HPDE6-E6E7 (cell line): ENCODE measurements at regions not wholly inside any gene's neighbourhood (a gene's known extent, or its start where the extent isn't known, plus 50 kb on each side); places are given as distances from the start of the nearest gene placed in this dataset.

Experiments
- DNase-seq: peaks from one replicate; pipeline ENCODE4 v3.0.0; 2011; ENCODE audit warnings: missing footprints; ENCODE audit errors: extremely low spot score

DNA sequence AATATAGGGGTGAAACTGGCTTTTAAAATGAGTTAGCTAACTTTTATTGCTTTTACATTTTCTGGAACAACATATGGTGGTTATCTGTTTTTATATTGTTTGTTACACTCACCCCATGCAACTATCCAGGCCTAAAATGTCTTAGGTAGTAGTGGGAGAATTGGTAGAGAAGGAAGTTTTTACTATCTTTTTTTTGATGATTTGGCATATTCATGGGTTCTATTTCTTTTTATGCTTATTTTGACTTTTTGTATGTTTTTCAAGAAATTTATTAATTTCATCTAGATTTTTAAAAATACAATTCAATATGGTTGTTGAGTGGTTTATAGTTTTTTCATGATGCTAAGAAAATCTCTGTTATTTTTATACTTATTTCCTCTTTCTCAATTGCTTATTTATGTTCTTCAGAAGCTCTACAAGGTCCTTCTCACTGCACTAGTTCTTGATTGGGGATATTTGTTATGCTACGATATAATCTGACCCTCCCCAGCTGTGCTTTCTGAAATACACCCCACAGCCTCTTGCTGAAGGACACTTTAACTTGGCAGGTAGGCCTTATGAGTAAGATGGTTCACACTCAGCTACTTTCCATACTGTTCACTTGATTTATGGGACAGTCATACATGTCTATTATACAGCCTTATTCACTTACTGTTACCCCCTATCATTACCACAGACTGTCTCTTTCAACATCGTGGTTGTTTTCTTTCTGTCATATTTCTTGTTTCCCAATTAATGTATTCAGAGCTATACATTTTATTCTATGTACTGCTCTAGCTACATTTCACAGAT is 431.2 kb downstream of the METTL15 start:
- no peak for DNase-seq

DNA sequence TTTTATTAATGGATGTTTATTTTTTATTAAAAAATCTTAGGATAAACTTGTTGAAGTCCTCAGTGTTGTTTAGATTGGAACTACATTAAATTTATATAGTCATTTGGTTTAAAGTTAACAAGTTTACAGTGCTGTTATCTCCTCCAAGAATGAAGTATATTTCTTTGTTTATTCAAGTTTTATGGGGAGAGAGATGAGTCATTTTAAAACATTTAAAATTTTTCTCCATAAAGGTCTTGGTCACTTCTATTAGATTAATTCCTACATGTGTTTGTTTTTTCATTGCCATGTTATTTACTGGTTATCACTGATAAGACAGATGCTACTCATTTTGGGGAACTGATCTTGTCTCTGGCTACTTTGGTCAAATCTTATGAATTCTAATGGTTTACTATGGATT is 429.6 kb downstream of the METTL15 start:
- DNase-seq, result no peak

DNA sequence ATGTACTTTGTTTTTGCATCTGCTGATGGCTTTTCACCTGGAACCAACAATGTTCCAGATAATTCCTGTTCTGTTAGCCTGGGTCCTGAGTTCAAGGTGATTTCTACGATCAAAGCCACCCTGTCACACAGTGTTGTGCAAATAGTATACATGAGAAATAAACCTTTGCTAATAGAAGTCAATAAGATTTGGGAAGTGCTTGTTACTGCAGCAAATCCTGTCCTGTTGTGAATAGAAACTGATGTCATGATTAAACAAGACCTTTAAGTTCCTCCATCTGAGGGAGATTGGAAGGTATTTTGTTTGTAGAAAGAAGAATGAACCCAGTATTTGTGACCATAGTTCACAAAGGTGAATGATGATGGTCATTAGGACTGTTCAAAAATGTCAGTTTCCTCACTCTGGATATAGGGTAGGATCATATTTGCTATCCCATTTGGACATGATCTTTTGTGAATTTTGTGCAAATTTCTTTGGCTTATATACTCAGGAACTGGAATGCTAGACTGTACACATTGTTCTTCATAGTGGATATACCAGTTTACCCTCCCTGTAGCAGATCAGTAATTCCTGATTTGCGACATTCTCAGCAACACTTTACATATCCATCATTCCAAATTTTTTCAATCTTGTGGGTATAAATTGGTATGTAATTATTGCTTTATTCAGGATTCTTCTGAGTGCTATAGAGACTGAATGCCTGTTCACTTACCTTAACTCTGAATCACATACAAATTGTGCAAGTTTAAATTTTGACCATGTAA is 428.5 kb downstream of the METTL15 start:
- DNase-seq, result no peak

DNA sequence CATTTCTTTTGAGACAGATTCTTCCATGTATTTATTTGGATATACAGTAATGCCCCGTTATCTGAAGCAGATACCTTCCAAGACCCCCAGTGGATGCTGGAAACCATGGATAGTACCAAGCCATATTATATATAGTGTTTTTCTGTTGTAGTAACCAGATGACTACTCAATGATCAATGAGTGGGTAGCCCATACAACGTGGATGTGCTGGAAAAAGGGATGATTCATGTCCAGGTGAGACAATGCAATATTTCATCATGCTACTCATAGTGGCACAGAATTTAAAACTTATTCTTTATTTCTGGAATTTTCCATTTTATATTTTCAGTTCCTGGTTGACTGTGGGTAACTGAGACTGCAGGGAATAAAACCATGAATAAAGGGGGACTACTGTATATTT is 427.5 kb downstream of the METTL15 start:
- DNase-seq, result peak; percentile 20

DNA sequence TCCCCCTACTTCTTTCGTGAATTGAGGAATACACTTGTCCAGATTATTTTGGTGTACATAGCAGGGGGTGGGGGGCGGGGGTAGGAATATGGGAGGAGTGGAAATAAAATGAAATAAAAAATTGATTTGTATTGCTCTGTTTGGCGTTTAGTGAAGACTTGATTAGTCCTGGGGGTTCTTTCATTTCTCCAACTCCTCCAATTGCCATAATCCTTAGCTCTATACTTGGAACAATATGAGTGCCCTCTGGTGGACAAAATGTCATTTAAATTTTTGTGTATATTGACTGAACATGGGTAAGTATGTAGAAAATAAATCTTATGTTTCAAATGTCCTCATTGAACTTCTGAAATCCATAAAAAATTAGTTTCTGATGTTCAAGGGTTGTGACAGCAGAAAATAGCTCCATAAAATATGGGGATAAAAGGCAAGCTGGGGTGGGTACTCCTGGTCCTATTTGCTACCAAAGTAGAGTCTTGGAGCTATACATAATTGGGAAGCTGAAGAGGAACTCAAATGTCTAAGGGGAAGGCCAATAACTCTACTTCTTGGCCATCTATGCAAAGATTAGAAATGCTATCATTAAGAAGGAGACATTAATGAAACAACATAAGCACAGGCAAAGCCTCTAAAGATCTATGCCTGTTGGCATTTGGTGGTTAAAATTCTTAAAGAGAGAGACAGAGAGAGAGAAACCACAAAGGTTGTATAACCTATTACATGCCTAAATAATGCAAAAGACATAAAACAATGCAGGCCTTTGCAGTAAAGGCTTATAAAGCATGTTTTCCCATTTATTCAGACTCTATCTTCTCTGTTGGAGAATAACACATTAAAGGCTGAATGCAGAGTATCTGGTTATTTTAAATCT is 421.6 kb downstream of the METTL15 start:
- DNase-seq, result no peak

DNA sequence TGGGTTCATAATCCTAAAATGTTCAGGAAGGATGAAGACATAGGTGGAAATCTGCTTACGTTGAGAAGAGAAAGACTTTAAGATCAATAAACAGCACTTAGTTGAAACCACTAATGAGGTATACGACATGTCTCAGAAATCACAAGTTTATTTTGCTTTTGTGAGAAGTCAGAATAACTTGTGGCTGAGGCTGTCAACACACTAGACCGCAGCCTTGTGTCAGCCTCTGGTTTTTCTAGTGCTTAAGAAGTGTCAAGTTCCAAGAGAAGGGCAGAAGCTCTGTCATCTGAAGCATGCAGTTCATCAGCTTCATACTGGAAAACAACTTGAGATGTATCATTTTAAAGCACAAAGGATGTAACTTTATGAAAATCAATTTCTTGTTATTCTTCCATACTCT is 420.9 kb downstream of the METTL15 start:
- DNase-seq, result no peak

DNA sequence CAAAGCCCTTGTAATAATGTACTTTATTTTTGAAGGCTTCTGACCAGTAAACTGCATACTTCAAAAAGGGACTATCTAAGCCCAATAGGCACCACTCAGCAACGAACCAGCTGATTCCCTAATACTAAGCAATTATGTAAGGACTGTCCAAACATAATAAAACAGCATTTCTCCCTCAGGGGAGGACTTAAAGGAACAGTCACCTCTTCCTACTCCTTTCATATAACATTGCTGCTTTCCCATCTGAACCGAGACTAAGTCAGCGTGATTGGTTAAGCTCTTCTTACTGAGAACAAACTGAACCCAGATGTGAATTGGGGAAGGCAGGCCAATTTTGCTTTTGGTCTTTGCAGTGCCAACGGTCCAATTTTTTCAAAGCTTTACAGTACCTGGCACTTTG is 420.0 kb downstream of the METTL15 start:
- DNase-seq, result no peak

DNA sequence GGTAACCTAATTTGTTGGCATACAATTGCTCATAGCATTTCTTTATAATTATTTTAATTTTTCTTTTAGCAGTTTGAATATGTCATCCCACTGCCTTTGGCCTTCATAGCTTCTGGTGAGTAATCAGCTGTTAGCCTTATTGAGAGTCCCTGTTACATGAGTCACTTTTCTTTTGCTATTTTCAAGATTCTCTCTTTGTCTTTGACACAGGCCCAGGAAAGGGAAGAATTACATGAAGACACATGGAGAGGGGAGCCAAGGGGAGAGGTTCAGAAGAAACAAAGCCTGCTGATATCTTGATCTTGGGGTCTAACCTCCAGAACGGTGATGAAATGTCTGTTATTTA is 418.2 kb downstream of the METTL15 start:
- DNase-seq, result no peak

DNA sequence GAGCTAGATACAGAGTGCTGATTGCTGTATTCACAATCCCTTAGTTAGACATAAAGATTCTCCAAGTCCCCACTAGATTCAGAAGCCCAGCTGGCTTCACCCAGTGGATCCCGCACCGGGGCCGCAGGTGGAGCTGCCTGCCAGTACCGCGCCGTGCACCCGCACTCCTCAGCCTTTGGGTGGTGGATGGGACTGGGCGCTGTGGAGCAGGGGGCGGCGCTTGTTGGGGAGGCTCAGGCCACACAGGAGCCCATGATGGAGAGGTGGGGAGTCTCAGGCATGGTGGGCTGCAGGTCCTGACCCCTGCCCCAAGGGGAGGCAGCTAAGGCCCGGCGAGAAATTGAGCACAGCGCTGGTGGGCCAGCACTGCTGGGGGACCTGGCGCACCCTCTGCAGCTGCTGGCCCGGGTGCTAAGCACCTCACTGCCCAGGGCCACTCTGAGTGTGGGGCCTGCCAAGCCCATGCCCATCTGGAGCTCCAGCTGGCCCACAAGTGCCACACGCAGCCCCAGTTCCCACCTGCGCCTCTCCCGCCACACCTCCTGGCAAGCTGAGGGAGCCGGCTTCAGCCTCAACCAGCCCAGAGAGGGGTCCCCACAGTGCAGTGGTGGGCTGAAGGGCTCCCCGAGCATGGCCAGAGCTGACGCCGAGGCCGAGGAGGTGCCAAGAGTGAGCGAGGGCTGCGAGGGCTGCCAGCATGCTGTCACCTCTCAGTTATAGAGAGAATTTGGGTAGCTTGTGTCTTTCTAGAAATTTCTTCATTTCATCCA is 417.6 kb downstream of the METTL15 start:
- no peak for DNase-seq

DNA sequence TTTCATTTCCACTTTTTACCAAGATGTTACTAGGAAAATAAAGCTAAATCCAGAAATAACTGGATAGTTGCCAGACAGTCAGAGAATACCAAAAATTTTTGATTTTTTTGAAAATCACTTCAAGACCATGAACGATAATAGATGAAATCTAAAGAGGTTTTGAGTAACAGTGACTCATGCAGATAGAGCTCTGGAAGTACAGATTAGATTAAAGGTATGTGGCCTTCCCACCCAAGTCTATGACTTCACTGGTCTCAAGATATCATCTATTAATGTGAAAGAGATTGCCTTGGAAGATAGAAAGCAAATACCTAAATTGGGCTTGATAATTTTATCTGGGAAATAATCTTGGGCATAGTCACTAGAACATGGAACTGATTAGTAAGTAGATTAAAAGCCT is 415.9 kb downstream of the METTL15 start:
- no peak for DNase-seq

DNA sequence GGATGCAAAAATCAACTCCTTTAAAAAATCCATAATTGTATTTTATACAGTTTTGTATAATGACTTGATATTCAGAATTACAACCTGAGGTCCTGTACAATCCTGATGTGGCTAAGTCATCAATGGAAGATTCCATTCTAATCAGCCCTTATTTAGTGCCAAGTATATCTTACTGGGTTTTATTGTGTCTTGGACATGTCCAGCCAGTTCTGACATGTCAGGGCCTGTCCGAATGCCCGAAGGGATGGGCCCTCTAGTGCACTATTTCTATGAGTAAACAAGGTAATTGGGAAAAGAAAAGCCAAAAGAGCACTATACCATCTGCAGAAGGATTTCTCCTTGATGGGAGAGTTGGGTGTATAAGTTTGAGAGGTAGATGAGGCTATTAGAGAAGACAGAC is 412.9 kb downstream of the METTL15 start:
- peak; percentile 4 for DNase-seq

DNA sequence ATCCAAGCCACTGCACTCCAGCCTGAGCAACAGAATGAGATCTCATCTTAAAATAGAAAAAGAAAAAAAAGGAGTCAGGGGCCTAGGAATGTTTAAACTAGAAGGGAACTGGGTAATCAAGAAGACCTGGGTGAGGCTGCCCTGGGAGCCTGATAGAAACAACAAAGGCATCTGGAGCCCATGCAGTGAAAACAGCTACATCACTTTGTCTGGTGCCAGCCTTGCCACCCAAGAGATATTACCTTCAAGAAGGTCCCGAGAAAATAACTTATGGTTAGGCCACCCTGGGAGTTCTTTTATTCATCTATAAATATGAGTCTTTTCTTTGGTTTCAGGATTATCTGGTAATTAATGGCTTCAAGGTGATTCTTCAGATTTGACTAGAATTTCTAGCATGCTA is 412.1 kb downstream of the METTL15 start:
- no peak for DNase-seq

DNA sequence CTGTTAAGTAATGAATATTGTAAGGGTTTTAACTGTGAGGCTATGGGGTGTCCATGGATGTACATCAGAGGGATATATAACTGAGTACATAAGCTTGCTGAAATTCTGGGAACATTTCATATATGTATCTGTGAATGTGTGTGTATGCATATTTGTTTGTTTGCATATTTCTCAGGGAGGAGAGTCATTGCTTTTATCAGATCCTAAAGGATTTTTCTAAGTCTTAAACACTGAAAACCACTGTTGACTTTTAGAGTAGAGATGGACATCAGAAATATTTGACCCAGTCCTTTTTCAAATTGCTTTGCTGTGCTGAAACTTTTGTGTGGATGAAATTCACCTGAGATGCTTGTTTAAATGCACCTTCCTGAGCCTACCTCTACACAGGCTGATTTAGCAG is 410.6 kb downstream of the METTL15 start:
- no peak for DNase-seq

DNA sequence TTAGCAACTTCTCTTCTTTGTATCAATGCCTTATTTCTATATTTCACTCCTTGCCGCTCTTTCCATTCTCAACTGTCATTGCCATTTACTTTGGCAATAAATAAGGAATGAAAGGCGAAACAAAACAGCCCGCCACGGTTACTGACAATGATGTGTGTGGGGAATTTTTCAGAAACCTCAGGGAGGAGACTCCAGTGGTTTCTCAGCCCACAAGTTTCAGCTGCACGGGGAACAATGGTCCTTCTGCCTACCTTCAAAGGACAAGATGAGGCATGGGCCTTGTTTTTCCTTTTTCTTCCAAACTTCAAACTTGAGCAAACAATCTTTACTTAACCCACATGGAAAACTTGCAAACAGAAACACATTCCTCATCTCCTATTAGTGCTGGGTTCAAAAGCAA is 409.4 kb downstream of the METTL15 start:
- no peak for DNase-seq

DNA sequence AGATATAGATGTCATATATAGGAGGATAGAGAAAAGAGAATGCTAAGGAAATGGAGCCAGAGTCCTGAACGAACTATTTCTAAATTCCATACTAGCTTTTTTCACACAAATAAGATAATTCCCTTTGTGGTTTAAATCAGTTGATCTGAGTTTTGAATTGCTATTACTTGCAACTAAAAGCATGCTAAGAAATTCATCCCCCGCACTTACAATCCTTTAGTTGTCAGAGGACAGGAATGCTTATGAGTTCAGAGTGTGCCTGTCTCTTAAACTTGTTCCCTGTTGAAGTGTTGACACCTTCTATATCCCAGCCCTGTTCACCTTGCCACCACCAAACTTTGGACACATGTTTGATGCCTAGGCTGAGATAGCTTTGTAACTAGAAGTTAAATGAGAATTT is 406.2 kb downstream of the METTL15 start:
- no peak for DNase-seq

DNA sequence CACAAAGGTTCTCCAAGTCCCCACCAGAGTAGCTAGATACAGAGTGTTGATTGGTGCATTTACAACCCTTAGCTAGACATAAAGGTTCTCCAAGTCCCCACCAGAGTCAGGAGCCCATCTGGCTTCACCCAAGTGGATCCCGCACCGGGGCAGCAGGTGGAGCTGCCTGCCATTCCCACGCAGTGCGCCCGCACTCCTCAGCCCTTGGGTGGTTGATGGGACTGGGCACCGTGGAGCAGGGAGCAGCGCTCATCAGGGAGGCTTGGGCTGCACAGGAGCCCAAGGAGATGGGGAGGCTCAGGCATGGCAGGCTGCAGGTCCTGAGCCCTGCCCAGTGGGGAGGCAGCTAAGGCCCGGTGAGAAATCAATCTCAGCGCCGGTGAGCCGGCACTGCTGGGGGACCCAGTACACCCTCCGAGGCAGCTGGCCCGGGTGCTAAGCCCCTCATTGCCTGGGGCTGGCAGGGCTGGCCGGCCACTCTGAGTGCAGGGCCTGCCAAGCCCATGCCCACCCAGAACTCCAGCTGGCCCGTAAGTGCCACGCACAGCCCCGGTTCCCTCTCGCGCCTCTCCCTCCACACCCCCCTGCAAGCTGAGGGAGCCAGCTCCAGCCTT is 404.1 kb downstream of the METTL15 start:
- no peak for DNase-seq

DNA sequence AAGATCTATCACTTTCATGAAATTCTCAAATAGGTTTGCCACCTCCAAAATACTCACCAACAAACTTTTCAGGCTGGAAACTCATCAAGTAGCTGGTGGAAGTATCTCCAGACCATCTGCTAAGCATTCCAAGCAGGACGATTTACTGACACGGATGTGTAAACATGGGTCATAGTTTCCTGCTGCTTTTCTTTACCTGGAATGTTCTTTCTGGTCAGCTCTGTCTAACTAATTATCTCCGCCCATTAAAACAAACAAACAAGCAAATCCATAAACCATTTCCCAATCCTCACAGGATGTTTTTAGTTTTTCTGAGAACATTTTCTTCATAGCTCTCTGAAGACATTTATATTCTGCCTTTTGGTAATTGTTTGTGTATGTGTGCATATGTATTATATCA is 397.0 kb downstream of the METTL15 start:
- no peak for DNase-seq

DNA sequence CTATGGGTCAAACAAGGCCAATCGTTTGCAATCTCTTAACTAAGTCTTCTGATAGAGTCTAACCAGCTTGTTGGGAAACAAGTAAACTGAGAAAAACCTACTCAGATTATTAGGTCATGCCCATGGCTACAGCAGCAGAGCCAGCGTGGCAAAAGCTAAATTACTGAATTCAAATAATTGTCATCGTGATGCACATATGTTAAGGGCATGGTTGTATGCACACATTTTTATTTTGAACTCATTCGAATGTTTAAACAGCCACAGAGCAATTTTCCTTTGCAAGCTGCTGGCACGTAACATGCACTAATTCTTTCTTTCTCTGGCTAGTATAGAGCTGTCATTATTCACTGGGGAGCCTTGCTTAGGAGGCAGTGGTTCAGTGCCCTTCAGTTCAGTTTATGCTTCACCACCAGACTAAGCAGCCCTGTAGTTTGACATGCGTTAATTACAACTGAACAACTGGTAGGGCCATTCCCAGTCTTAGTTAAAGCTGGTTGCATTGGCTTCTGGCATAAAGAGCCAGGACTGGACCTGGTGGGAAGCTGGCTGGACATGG is 396.4 kb downstream of the METTL15 start:
- DNase-seq, result no peak

DNA sequence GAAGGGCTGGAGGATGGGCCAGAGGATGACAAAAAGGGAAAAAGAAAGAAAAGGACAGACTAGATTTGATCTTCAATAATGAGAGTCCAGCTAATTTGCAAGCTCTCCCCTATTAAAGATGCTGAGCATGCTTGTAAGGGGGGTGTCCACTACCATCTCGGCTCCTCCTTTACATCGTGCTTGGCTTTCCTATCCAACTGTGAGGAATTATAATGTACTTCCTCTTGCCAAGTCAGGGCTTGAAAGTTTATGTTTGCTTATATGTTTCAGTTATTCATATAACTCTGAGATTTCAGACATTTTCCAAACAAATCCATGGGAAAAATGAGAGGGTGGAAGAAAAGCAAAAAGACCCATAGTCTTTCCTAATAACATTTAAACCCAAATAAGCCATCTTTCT is 387.1 kb downstream of the METTL15 start:
- DNase-seq, result no peak

DNA sequence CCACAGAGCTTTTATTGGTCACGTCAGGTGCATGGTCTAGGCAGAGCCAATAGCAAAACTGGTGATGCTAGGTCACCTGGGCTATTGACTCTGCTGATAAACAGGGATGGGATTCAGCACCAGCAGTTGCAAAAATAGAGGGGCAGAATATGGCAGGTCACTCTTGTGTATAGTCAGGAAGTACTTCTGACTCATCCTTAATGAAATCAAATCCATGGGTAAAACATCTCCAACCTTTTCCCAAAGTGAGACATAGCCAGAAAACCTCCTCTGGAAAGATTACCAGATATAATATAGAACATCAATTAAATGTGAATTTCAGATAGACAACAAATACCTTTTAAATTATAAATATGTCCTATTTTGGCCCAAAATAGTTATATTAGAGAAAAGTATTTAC is 383.2 kb downstream of the METTL15 start:
- DNase-seq, result no peak

DNA sequence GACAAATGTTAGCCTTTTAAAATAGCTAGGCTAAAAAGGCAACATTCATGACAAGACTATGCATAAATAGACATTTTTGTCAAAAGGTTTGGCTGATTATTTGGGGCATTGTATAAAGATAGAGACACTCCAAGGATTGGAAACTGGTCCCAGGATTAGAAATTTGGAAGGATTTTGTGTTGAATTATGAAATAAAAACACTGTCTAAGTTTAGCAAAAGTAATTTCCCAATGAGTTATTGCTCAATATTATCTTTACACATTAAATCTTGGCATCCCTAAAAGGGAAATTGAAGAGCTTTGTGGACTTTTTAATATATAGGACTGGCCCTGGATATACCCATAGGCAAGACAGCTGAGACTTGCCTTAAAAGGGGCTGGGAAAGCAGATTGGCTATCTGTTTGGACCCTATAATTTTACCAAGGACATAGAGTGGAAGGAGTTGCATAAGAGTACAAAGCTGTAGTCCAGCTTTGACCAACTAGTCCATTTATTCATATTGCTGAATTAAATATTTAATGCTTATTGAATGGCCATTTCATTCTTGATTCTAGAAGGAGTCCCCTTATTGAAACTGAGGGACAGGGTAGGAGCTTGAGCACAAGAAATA is 382.7 kb downstream of the METTL15 start:
- no peak for DNase-seq
